HepG2 (cell line): ENCODE measurements at regions not wholly inside any gene's neighbourhood (a gene's known extent, or its start where the extent isn't known, plus 50 kb on each side); places are given as distances from the start of the nearest gene placed in this dataset.

Experiments
- AHDC1 ChIP-seq: sonication (generic); formaldehyde crosslinking; IDR thresholded peaks from 2 replicates; pipeline ENCODE4 v1.5.1; 2020; ENCODE audit warnings: mild to moderate bottlenecking, missing genetic modification reagents, borderline replicate concordance
- ARID3A ChIP-seq: IDR thresholded peaks from 2 replicates; pipeline ENCODE4 v1.6.1; 2012; ENCODE audit warnings: low read depth, low read length, improper control_type of control experiment
- ELK4 ChIP-seq: sonication (generic); formaldehyde crosslinking; IDR thresholded peaks from 2 replicates; pipeline ENCODE4 v1.9.0; 2021; ENCODE audit warnings: missing genetic modification reagents, borderline replicate concordance
- GATAD2A ChIP-seq: IDR thresholded peaks from 2 replicates; pipeline ENCODE4 v1.6.1; 2016
- HHEX ChIP-seq: IDR thresholded peaks from 2 replicates; pipeline ENCODE4 v1.6.1; 2016; ENCODE audit warnings: control low read depth
- PHF21A ChIP-seq: sonication (generic); formaldehyde crosslinking; IDR thresholded peaks from 2 replicates; pipeline ENCODE4 v1.5.0; 2020; ENCODE audit warnings: mild to moderate bottlenecking, missing genetic modification reagents
- PPARG ChIP-seq: conservative IDR thresholded peaks from 2 replicates; pipeline ENCODE4 v1.6.1; 2016; ENCODE audit warnings: missing biosample characterization, missing genetic modification reagents
- REST ChIP-seq, 2 experiments: IDR thresholded peaks; 2 replicates each; pipeline ENCODE4 v1.6.1; 2011 to 2012; ENCODE audit warnings: low read length in 2 of 2, borderline replicate concordance in 1 of 2, low read depth in 1 of 2, mild to moderate bottlenecking in 1 of 2, moderate library complexity in 1 of 2
- SNAI1 ChIP-seq: sonication (generic); formaldehyde crosslinking; IDR thresholded peaks from 2 replicates; pipeline ENCODE4 v1.5.0; 2020; ENCODE audit warnings: mild to moderate bottlenecking, missing genetic modification reagents, borderline replicate concordance
- SP4 ChIP-seq: sonication (generic); formaldehyde crosslinking; IDR thresholded peaks from 2 replicates; pipeline ENCODE4 v1.8.1; 2023; ENCODE audit warnings: mild to moderate bottlenecking, missing genetic modification reagents
- TSC22D2 ChIP-seq: sonication (generic); formaldehyde crosslinking; IDR thresholded peaks from 2 replicates; pipeline ENCODE4 v1.5.1; 2020; ENCODE audit warnings: missing genetic modification reagents, mild to moderate bottlenecking, borderline replicate concordance
- ZNF501 ChIP-seq: sonication (generic); formaldehyde crosslinking; IDR thresholded peaks from 2 replicates; pipeline ENCODE4 v1.5.1; 2020; ENCODE audit warnings: mild to moderate bottlenecking, moderate library complexity, missing genetic modification reagents
- ZNF510 ChIP-seq: sonication (generic); formaldehyde crosslinking; IDR thresholded peaks from 2 replicates; pipeline ENCODE4 v1.4.0; 2020; ENCODE audit warnings: low read depth, mild to moderate bottlenecking, missing genetic modification reagents
- ZUFSP ChIP-seq: sonication (generic); formaldehyde crosslinking; IDR thresholded peaks from 2 replicates; pipeline ENCODE4 v1.9.0; 2021; ENCODE audit warnings: missing genetic modification reagents, mild to moderate bottlenecking, borderline replicate concordance

- TF ChIP-seq ELK4: no peak
- TF ChIP-seq ZNF510 (CRISPR knock-in tag): no peak
- TF ChIP-seq SP4: no peak
- TF ChIP-seq SNAI1 (CRISPR knock-in tag): no peak
- TF ChIP-seq AHDC1 (CRISPR knock-in tag): peak; percentile 79; the same call in 1 of the 2 replicates
- no peak for TF ChIP-seq TSC22D2 (CRISPR knock-in tag)
- 0 out of 2 replicates have a peak, but pooled peaks have one; percentile 28 for TF ChIP-seq HHEX (CRISPR knock-in tag)
- 0 out of 2 replicates have a peak, but pooled peaks have one; percentile 23 for TF ChIP-seq ARID3A
- peak in 1 of 2 experiments; percentile 31; a peak in 1 of 4 replicates for TF ChIP-seq REST (IDR thresholded peaks at IDR 0.05; ENCODE audit: borderline replicate concordance in 1 of 2, low read depth in 1 of 2, low read length in 2 of 2)
- peak; percentile 30; the same call in 1 of the 2 replicates for TF ChIP-seq GATAD2A (CRISPR knock-in tag)
- TF ChIP-seq PHF21A: 0 out of 2 replicates have a peak, but pooled peaks have one; percentile 34
- TF ChIP-seq PPARG: peak; percentile 96
- TF ChIP-seq ZNF501 (CRISPR knock-in tag): no peak
- no peak for TF ChIP-seq ZUFSP (CRISPR knock-in tag)
These were observed 134.1 kb upstream of the DLGAP1 start (continued) for GRCh38 chr18:4589056-4589800.
